ENCODE measurements at regions not wholly inside any gene's neighbourhood (a gene's known extent, or its start where the extent isn't known, plus 50 kb on each side); places are given as distances from the start of the nearest gene placed in this dataset.

DNA sequence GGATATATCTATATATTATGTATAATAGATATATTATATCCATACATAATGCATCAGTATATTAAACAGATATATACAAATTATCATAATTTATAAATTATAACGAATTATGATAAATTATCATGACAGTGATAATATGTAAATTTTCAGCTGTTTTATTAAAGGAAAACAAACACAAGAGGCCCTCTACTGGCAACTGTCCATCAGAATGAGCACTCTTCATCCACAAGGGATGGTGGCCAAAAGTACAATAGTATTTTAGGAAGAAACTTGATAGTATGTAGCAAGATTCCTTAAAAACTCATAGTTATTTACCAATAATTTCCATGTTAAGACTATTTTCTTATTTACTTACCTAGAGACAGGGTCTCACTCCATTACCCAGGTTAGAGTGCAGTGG is 113.3 kb upstream of the LPAR1 start:
- no peak for ATAC-seq
- TF ChIP-seq, protein P1, sequence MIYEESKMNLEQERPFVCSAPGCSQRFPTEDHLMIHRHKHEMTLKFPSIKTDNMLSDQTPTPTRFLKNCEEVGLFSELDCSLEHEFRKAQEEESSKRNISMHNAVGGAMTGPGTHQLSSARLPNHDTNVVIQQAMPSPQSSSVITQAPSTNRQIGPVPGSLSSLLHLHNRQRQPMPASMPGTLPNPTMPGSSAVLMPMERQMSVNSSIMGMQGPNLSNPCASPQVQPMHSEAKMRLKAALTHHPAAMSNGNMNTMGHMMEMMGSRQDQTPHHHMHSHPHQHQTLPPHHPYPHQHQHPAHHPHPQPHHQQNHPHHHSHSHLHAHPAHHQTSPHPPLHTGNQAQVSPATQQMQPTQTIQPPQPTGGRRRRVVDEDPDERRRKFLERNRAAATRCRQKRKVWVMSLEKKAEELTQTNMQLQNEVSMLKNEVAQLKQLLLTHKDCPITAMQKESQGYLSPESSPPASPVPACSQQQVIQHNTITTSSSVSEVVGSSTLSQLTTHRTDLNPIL (CRISPR knock-in tag; IDR thresholded peaks at IDR 0.05; ENCODE audit: low read depth) = no peak
- no peak for TF ChIP-seq PPARA (CRISPR knock-in tag; IDR thresholded peaks at IDR 0.05; ENCODE audit: borderline replicate concordance)
- no peak for TF ChIP-seq ESRRG (CRISPR knock-in tag; IDR thresholded peaks at IDR 0.05)
- no peak for TF ChIP-seq ARNTL (CRISPR knock-in tag; IDR thresholded peaks at IDR 0.05; ENCODE audit: borderline replicate concordance, low read depth)
- TF ChIP-seq ZFP3 (CRISPR knock-in tag; IDR thresholded peaks at IDR 0.05) = no peak
- TF ChIP-seq, protein P2, sequence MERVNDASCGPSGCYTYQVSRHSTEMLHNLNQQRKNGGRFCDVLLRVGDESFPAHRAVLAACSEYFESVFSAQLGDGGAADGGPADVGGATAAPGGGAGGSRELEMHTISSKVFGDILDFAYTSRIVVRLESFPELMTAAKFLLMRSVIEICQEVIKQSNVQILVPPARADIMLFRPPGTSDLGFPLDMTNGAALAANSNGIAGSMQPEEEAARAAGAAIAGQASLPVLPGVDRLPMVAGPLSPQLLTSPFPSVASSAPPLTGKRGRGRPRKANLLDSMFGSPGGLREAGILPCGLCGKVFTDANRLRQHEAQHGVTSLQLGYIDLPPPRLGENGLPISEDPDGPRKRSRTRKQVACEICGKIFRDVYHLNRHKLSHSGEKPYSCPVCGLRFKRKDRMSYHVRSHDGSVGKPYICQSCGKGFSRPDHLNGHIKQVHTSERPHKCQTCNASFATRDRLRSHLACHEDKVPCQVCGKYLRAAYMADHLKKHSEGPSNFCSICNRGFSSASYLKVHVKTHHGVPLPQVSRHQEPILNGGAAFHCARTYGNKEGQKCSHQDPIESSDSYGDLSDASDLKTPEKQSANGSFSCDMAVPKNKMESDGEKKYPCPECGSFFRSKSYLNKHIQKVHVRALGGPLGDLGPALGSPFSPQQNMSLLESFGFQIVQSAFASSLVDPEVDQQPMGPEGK (CRISPR knock-in tag; IDR thresholded peaks at IDR 0.05; ENCODE audit: borderline replicate concordance) = no peak
- no peak for TF ChIP-seq GLIS3 (CRISPR knock-in tag; IDR thresholded peaks at IDR 0.05)
- no peak for TF ChIP-seq TCF4 (CRISPR knock-in tag; IDR thresholded peaks at IDR 0.05; ENCODE audit: borderline replicate concordance)
- TF ChIP-seq ZNF565 (CRISPR knock-in tag; conservative IDR thresholded peaks at IDR 0.05; ENCODE audit: low read depth) = no peak
- no peak for TF ChIP-seq CSDC2 (CRISPR knock-in tag; IDR thresholded peaks at IDR 0.05)
- no peak for TF ChIP-seq ZC3H10 (CRISPR knock-in tag; IDR thresholded peaks at IDR 0.05)
- TF ChIP-seq SNAI2 (CRISPR knock-in tag; IDR thresholded peaks at IDR 0.05) = no peak
- TF ChIP-seq, protein P3, sequence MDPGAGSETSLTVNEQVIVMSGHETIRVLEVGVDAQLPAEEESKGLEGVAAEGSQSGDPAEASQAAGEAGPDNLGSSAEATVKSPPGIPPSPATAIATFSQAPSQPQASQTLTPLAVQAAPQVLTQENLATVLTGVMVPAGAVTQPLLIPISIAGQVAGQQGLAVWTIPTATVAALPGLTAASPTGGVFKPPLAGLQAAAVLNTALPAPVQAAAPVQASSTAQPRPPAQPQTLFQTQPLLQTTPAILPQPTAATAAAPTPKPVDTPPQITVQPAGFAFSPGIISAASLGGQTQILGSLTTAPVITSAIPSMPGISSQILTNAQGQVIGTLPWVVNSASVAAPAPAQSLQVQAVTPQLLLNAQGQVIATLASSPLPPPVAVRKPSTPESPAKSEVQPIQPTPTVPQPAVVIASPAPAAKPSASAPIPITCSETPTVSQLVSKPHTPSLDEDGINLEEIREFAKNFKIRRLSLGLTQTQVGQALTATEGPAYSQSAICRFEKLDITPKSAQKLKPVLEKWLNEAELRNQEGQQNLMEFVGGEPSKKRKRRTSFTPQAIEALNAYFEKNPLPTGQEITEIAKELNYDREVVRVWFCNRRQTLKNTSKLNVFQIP (CRISPR knock-in tag; IDR thresholded peaks at IDR 0.05; ENCODE audit: borderline replicate concordance, low read depth) = no peak

DNA sequence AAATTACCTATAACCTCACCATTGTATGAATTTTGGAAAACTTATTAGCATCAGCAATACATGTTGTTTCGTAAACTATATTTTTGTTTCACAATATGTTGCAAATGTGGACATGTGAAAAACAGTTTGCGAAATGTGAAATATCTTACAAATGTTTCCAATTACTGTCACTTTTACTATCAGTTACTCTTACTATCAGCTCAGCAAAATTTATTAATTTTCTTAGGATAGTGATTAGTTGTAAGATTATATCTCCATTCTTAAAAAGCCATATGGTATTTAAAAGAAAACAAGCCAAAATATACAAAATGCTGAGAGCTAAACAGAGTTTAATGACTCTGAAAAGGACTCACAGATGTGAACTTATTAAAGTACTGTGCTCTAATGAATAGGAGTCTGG is 111.9 kb upstream of the LPAR1 start:
- TF ChIP-seq TOX (CRISPR knock-in tag; IDR thresholded peaks at IDR 0.05; ENCODE audit: borderline replicate concordance) = no peak
- TF ChIP-seq ZNF565 (CRISPR knock-in tag; conservative IDR thresholded peaks at IDR 0.05; ENCODE audit: low read depth) = no peak
- TF ChIP-seq, protein P3 (CRISPR knock-in tag; IDR thresholded peaks at IDR 0.05; ENCODE audit: borderline replicate concordance, low read depth) = no peak
- TF ChIP-seq, protein P4, sequence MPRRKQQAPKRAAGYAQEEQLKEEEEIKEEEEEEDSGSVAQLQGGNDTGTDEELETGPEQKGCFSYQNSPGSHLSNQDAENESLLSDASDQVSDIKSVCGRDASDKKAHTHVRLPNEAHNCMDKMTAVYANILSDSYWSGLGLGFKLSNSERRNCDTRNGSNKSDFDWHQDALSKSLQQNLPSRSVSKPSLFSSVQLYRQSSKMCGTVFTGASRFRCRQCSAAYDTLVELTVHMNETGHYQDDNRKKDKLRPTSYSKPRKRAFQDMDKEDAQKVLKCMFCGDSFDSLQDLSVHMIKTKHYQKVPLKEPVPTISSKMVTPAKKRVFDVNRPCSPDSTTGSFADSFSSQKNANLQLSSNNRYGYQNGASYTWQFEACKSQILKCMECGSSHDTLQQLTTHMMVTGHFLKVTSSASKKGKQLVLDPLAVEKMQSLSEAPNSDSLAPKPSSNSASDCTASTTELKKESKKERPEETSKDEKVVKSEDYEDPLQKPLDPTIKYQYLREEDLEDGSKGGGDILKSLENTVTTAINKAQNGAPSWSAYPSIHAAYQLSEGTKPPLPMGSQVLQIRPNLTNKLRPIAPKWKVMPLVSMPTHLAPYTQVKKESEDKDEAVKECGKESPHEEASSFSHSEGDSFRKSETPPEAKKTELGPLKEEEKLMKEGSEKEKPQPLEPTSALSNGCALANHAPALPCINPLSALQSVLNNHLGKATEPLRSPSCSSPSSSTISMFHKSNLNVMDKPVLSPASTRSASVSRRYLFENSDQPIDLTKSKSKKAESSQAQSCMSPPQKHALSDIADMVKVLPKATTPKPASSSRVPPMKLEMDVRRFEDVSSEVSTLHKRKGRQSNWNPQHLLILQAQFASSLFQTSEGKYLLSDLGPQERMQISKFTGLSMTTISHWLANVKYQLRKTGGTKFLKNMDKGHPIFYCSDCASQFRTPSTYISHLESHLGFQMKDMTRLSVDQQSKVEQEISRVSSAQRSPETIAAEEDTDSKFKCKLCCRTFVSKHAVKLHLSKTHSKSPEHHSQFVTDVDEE (CRISPR knock-in tag; IDR thresholded peaks at IDR 0.05) = peak; percentile 91; the same call in 1 of the 2 replicates
- TF ChIP-seq TCF4 (CRISPR knock-in tag; IDR thresholded peaks at IDR 0.05; ENCODE audit: borderline replicate concordance) = peak; percentile 100
- TF ChIP-seq SNAI2 (CRISPR knock-in tag; IDR thresholded peaks at IDR 0.05) = peak; percentile 60; the same call in 1 of the 2 replicates
- TF ChIP-seq, protein P5, sequence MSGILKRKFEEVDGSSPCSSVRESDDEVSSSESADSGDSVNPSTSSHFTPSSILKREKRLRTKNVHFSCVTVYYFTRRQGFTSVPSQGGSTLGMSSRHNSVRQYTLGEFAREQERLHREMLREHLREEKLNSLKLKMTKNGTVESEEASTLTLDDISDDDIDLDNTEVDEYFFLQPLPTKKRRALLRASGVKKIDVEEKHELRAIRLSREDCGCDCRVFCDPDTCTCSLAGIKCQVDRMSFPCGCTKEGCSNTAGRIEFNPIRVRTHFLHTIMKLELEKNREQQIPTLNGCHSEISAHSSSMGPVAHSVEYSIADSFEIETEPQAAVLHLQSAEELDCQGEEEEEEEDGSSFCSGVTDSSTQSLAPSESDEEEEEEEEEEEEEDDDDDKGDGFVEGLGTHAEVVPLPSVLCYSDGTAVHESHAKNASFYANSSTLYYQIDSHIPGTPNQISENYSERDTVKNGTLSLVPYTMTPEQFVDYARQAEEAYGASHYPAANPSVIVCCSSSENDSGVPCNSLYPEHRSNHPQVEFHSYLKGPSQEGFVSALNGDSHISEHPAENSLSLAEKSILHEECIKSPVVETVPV (CRISPR knock-in tag; IDR thresholded peaks at IDR 0.05) = 0 out of 2 replicates have a peak, but pooled peaks have one; percentile 27
- no peak for TF ChIP-seq ZNF70 (CRISPR knock-in tag; IDR thresholded peaks at IDR 0.05)
- peak; percentile 44 for TF ChIP-seq ISL1 (CRISPR knock-in tag; IDR thresholded peaks at IDR 0.05)
- peak; percentile 43 for TF ChIP-seq ZNF8 (CRISPR knock-in tag; IDR thresholded peaks at IDR 0.05)
- ATAC-seq = no peak

Measured in SK-N-SH treated with all-trans-retinoic acid at 6 μM for 48 hours (cell line).